ENCODE measurements at regions not wholly inside any gene's neighbourhood (a gene's known extent, or its start where the extent isn't known, plus 50 kb on each side); places are given as distances from the start of the nearest gene placed in this dataset.

- no peak for DNase-seq
These were observed 137.3 kb upstream of the CPEB2 start for GRCh38 chr4:14865031-14865366.

- DNase-seq: no peak
These were observed 136.5 kb upstream of the CPEB2 start for GRCh38 chr4:14865804-14866203.

GRCh38 chr4:14867847-14868246 is 134.4 kb upstream of the CPEB2 start:
- DNase-seq: no peak

GRCh38 chr4:14868426-14869395 is 133.6 kb upstream of the CPEB2 start:
- no peak for DNase-seq

- DNase-seq: no peak
These were observed 130.4 kb upstream of the CPEB2 start for GRCh38 chr4:14871676-14872430.

GRCh38 chr4:14874990-14875389 is 127.3 kb upstream of the CPEB2 start:
- DNase-seq: no peak

GRCh38 chr4:14877246-14878225 is 124.7 kb upstream of the CPEB2 start:
- no peak for DNase-seq

- DNase-seq: no peak
These were observed 123.6 kb upstream of the CPEB2 start for GRCh38 chr4:14878681-14879080.

- peak; percentile 50 for DNase-seq
These were observed 122.6 kb upstream of the CPEB2 start for GRCh38 chr4:14879683-14880082.

- DNase-seq: no peak
These were observed 121.5 kb upstream of the CPEB2 start for GRCh38 chr4:14880805-14881204.

- no peak for DNase-seq
These were observed 119.1 kb upstream of the CPEB2 start for GRCh38 chr4:14883166-14883565.

GRCh38 chr4:14883661-14884060 is 118.6 kb upstream of the CPEB2 start:
- no peak for DNase-seq

GRCh38 chr4:14887842-14888433 is 114.3 kb upstream of the CPEB2 start:
- no peak for DNase-seq

- DNase-seq: no peak
These were observed 113.3 kb upstream of the CPEB2 start for GRCh38 chr4:14888790-14889572.

GRCh38 chr4:14892563-14892962 is 109.7 kb upstream of the CPEB2 start:
- no peak for DNase-seq

- DNase-seq: no peak
These were observed 108.6 kb upstream of the CPEB2 start for GRCh38 chr4:14893713-14894112.

- no peak for DNase-seq
These were observed 107.6 kb upstream of the CPEB2 start for GRCh38 chr4:14894392-14895292.

GRCh38 chr4:14896656-14897175 is 105.6 kb upstream of the CPEB2 start:
- DNase-seq: no peak

GRCh38 chr4:14897217-14897616 is 105.1 kb upstream of the CPEB2 start:
- DNase-seq: no peak

- no peak for DNase-seq
These were observed 103.3 kb upstream of the CPEB2 start for GRCh38 chr4:14898989-14899388.
